GM18502 (cell line): ENCODE measurements at regions not wholly inside any gene's neighbourhood (a gene's known extent, or its start where the extent isn't known, plus 50 kb on each side); places are given as distances from the start of the nearest gene placed in this dataset.

ENCODE experiments used
- ATAC-seq: cut with Tn5 transposase; IDR thresholded peaks from one replicate; pipeline ENCODE4 v1.9.1; 2021; ENCODE audit warnings: mild to moderate bottlenecking; ENCODE audit not compliant: unreplicated experiment, poor library complexity

DNA sequence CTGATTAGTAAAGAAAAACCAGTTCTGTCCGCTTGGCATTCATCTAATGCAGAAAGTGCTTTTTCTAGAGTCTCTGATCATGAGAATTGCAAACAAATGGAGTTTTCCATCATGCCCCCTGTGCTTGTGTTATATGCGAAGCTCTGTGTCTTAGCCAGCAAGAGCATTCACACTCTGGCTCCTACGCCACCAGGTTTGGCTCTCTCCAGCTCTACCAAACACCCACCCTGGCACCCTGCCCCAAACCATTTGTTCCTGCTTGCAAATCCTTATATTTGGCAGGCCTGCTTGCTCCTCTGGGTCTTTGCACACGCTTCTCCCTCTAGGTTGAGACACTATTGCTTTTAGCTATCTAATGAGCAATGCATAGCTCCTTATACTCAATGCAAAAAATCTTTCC, 204.1 kb upstream of the CYRIA start:
- ATAC-seq: no peak

DNA sequence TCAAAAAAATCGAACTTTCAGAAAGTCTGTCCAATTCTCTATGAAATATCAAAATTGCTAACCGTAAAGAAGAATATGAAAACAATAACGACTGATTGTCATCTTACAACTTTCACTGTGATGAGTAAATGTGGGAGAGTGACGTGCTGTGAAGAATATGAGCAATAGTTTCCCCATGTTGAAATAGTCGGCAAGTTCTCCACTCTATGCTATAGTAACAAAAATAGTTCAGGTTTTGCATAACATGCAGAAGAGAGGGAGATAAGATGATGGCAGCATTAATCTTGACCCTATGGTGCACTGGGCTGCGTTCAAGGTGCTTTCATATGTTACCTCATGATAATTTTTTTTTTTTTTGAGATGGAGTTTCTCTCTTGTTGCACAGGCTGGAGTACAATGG, 196.8 kb upstream of the CYRIA start:
- ATAC-seq: no peak

DNA sequence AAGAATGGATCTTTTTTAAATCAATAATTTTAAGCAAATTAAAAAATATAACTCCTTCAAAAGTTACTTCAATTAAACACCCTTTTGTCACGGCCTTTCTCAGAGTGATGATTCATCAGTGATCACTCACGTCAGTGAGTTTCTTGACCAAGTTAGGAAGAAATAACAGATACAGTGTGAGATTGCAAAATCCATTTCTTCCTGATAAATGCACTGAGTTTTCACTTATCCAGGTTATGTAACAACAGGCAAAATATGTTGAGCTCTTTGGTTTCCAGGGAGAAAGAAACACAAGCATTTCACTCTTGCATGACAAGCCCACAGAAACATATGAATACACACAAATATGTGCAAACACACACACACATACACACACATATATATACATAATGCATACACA, 195.9 kb upstream of the CYRIA start:
- no peak for ATAC-seq

DNA sequence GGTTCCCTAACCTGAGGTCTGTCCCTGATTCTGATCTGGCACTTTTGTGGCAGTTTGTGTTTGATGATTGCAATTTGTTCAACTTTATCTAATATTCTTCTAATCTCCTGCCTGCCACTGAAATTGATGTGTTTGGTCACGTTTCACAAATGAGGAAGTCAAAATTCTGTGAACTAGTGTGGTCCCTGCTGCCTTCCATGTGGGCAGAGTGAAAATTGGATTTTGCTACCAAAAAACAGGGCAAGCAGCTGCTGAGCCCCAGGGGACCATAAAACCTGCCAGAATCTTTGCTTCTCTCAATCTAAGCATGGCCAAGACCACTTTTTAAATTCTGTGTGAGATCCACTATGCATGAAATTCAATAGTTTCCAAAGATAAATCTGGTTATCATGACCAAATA, 195.5 kb upstream of the CYRIA start:
- ATAC-seq: no peak

DNA sequence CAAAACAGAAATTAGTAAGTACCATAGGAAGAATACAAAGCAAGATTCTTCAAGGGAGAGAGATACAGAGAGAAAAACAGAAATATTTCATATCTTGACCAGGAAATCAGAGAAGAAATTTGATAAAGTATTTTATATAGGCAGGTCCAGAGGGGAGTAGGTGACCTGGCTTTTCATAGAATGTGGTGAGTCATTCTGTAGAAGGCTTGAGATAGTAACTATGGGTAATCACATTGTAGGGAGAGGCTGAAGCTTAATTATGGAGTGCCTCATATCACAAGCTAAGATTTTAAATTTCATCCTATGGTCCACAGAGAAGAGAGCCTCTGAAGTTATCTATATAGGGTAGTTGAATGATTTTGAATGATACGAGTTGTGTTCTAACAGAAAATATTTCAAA, 195.0 kb upstream of the CYRIA start:
- ATAC-seq: no peak

DNA sequence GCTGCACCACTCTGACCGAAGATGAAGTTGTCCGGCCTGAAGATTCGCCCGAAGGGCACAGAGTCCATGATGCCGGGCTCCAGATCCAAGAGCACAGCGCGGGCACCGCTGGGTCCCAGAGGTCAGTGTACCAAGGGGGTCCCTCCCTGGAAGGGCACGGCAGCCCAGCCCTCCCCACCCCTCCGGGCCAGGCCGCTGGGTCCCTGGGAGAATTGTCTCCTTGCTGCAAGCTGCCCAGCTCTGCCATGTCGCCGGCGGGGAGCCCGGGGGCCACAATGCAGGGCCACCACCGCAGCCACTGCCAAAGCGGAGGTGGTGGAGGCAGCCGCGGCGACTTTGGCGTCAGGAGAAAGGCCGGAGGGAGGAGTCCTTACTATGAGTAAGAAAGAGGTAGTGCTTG, 189.5 kb upstream of the CYRIA start:
- no peak for ATAC-seq

DNA sequence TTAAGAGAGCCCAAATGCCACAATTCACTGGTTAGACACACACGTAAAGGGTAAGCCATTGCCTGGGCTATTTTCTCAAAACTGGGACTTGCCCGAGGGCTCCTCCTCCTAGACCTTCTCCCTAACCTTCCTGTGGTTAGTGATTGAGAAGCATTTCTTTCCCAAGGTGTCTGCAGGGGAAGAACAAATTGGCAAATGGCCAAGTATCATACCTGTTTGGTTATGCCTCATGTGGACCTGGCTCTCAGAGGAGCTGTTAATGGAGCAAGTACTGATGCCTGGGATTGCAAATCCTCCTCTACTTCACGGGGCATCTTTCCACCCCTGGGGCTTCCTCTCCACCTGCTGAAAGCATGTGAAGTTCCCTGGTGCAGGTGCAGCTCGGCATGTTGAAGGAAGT, 187.5 kb upstream of the CYRIA start:
- no peak for ATAC-seq

DNA sequence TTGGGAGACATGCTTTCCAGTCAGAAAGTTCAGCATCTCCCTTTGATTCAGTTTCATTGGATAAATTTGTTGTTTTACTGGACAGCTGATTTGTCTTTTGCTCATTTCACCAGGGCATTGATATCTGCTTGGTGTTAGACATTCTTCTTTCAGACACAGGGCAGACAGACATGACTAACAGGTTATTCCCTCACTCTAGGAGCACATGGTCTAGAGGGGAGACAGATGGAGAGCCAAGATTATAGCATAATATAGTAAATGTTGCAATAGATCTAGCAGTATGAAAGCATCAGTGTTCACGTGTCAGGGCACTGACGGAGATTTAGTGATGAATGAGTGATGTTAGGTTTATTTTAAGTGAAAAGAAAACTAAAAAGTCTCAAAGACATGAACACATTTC, 187.0 kb upstream of the CYRIA start:
- ATAC-seq: no peak

DNA sequence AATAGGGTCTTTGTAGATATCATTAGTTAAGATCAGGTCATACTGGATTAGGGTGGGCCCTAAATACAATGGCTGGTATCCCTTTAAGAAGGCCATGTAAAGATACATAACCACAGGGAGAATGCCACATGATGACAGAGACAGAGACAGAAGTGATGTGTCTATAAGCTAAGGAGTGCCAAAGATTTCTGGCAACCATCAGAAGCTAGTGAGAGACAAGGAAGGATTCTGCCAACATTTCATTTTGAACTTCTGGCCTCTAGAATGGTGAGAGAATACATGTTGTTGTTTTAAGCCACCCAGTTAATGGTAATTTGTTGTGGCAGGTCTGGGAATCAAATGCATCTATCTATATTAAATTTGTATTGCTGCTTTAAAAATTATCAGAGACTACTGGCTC, 185.5 kb upstream of the CYRIA start:
- no peak for ATAC-seq

DNA sequence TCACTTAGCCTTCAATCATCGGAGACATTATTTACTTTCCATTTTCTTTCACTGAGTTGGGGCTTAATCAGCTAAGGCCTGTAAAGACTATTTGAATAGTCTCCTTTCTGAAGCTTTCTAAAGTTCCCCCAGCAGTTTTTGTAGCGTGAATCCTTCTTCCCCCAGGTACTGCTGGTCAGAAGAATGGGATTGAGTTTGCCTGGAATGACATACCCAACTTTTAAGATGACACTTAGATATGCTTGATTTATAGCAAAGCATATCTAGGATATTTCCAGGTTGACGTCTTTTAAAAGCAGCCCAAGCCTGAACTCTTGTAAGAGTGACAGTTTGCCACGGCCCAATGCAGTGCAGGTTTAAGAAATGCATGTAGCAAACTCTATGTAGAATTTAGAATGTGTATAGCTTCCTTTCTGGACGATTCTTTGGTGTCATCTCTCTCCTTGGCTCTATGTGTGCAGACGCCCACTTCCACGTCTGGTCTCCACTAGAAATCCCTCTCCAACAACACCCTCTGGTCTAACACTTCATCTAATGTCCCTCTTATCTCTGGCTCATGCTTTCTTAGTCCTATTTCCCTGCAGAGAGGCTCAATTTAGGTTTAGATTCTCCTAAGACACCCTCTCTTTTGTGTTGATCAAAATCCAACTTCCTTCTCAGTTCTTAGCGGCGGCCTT, 175.0 kb upstream of the CYRIA start:
- no peak for ATAC-seq

DNA sequence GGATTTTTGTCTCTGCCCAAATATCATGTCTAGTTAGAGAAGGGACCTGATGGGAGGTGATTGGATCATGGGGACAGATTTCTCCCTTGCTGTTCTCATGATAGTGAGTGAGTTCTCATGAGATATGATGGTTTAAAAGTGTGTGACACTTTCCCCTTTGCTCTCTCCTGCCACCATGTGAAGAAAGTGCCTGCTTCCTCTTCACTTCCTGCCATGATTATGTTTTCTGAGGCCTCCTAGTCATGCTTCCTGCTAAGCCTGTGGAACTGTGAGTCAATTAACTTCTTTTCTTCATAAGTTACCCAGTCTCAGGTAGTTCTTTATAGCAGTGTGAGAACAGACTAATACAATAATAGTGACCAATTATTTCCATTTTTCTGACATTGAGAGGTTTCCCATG, 167.3 kb upstream of the CYRIA start:
- no peak for ATAC-seq

DNA sequence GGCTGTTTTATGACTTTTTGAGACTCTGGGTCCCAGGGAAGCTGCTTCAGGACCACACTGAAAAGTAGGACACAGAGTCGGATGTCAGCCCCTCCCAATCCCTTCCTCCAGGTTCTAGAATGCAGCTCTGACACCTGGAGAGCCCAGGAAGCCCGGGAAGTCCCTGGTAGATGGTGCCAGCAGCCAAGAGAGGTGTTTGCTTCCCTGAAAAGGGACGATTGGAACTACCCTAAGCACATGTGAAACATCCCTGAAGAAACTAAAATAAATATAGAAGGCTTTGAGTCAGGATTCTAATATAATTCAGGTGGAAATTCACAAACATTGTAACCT, 163.2 kb upstream of the CYRIA start:
- ATAC-seq: no peak

DNA sequence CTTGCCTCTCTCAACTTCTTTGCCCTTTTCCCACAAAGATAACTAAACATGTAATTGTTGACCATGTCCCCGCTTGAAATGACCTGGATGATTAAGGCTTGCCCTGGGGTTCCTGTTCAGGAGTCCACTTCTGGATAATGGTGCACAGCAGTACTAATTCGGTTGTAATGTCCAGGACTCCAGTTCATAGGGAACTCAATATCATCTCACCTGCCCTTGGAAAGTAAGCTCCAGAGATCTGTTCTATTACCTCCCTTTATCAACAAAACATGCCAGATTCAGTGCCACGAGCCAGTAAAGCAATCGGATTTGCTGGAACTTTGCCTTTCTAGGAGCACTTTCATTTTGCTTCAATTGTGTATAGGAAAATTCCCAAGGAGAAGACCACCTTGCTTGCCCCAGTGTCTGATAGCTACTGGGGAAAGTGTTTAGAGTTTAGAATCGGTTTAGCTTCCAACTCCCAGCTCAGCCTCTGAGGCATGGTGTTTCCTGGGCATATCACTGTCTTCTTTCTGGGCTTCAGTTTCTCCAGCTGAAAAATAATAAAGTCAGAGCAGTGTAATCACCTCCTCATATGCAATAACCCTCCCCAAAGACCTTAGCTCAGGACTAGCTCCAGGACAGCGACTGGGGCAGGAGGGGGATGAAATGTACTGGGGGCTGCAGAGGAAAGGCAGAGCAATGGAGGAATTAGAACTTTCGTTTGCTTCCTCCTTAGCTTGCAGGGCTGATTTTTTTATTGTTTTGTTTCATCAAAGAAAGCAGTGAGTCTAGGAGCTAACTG, 162.6 kb upstream of the CYRIA start:
- no peak for ATAC-seq

DNA sequence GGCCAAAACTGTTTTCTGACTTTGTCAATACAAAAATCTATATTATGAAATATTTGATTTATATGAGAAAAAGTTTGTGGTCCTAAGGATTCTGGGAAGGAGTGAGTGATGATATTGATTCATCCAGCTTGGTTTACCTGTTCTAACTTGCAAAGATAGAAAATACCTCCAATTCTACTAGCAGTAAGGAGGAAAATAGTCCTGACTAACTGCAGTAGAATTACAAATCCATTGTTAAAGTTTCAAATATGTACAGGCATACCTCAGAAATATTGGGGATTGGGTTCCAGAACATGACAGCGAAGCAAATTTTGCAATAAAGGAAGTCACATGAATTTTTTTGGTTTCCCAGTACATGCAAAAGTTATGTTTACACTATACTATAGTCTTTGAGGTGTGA, 158.8 kb upstream of the CYRIA start:
- ATAC-seq: no peak

DNA sequence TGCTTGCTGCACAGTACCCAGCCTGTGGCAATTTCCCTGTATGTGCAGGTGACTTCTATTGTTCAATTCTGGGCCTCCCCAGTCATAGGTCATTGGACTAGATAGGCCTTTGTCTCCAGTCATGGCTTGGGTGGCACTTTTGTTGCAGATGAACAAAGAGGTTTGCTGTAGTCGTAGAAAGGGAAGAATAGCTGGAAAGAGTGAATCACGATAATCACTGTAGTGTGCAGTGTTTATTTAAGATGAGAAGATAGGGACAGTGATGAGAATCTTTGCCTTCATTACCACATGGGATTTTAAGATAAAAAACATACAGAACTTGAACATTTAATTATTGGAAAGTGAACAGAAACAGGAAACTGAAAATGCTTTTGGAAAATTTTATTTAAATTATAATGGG, 156.1 kb upstream of the CYRIA start:
- no peak for ATAC-seq

DNA sequence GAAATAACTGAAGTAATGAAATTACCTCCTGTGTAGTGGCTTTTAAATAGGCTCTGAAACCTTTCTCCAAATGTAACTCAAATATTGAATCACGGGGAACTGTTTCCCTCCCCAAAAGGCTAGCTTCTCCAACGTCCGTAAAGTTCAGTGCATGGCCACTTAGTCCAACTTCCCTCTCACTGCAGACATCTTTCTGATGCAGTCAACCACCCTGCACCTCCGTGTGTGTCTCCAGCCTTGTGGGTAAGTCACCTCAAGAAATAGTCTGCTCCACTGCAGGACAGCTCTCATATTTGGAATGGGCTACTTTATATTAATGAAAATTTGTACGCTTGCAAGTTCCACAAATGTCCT, 152.5 kb upstream of the CYRIA start:
- ATAC-seq: no peak

DNA sequence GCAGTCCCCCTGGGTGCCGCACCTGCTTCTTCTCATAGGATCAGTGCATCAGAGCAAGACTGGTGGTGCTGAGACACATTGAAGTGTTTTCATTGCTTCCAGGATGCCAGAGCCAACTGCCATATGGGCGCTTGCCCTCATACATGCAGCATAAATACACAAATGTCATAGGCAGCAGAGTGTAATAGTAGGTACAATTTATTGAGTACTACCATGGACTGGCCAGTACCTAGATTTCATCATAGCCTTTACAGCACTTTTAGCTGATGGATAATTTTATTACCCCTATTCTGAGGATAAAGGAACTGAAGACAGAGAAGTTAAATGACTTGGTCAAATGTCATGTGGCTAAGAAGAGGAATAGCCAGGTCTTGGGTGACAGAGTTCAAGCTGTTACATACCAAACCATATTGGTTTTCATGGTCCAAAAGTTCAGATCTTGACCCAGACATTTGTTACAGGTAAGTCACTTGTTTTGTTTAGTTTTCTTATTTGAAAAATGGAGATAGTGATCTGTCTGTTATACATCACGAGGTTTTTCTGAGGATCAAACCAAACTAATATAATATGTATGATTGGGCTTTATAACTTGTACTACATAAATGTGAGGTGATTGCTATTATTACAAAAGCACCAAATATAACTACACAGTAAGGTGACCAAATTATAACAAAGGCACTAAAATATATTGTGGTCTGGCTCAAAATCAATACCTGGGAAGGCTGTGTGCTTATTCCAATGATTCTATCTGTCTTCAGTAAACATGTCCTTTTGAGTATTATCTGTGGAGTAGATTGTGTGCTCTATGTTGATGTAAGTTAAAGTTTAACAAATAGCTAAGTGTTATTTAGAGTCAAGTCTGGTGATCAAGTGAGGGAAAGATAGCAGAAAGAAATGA, 151.9 kb upstream of the CYRIA start:
- no peak for ATAC-seq

DNA sequence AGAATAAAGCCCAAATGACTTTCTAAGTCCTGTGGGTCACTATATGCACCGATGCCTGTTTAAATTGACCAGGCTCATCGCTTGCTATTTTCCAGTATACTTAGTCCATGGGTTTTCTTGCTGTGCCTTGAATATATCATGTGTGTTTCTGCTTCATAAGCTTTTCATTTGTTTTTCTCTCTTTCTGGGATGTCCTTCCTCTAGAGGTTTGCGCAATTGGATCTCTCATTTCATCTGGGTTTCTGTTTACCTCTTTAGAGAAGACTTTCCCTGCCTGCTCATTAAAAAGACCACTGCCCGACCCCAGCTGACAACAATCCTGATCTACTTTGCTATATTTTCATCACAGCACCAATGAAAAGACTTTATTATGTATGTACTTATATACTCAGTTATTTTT, 150.9 kb upstream of the CYRIA start:
- ATAC-seq: no peak

DNA sequence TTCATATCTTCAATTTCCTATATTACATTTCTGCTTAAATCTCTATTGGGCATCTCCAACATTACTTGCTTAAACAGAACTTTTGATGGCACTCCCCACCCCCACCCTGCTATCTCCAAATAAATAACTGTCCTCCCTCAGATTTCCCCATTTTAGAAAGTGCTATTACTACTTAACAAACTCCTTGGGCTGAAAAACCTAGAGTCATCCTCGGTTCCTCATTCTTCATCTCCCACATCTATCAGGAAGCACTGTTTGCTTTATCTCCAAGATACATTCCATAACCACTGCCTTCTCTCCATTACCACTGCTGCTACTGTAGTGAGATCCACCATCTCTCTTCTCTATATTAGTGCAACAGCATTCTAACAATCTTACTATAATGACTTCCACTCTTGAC, 150.4 kb upstream of the CYRIA start:
- ATAC-seq: no peak

DNA sequence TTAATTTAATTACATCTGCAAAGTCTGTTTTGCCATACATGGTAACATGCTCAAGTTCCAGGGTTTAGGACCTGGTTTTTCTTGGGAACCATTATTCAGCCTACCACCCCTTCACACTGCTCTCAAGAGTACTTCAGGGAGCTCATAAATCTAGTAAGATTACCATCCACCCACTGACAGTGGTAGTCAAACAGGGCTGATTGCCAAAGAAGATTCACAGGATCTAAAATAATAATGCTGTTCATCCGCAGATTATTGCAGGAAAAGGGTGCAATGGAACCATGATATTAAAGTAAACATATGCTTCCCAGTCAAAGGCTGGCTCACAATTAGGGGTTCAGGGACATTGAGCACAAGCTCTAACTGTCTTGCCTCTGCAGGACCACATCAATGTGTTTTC, 148.0 kb upstream of the CYRIA start:
- ATAC-seq: no peak

DNA sequence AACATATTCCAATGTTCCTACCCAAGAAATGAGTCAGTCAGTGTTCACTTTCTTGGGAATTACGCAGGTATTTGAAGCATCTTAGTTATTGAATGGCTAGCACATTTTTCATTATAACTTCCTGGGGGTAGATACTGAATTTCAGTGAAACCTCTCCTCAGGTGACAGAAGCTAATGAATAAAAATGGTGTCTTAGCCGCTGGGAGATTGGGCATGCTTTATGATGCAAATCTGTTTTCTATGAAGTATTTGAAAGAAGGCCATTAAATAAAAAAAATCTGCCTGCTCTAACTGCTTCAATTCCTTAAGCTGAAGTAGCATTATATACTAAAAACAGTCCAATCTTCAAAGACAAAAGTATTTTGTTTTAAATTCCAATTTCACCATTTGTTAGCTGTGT, 132.8 kb upstream of the CYRIA start:
- ATAC-seq: no peak
